ENCODE measurements at regions not wholly inside any gene's neighbourhood (a gene's known extent, or its start where the extent isn't known, plus 50 kb on each side); places are given as distances from the start of the nearest gene placed in this dataset.

DNA sequence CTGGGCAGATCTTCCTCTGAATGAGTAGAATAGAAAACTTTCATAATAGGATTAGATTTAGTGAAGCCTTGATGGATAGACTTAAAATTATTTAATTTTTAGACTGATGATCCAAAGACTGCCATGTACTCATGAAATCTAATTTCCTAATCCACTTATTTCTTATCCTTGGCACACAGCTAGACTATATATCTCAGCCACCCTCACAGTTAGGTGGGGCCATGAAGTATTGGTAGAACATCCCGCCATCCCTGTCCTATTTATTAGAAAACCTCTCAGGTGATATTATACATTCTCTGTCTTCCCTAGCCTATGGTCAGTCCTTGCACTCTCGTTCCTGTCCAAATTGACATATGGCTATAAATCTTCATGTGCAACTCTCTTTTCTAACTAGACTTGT, 110.9 kb downstream of the FAM170A start:
- no peak for TF ChIP-seq POLR2A (IDR thresholded peaks at IDR 0.05)
- TF ChIP-seq, protein P1, sequence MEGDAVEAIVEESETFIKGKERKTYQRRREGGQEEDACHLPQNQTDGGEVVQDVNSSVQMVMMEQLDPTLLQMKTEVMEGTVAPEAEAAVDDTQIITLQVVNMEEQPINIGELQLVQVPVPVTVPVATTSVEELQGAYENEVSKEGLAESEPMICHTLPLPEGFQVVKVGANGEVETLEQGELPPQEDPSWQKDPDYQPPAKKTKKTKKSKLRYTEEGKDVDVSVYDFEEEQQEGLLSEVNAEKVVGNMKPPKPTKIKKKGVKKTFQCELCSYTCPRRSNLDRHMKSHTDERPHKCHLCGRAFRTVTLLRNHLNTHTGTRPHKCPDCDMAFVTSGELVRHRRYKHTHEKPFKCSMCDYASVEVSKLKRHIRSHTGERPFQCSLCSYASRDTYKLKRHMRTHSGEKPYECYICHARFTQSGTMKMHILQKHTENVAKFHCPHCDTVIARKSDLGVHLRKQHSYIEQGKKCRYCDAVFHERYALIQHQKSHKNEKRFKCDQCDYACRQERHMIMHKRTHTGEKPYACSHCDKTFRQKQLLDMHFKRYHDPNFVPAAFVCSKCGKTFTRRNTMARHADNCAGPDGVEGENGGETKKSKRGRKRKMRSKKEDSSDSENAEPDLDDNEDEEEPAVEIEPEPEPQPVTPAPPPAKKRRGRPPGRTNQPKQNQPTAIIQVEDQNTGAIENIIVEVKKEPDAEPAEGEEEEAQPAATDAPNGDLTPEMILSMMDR (IDR thresholded peaks at IDR 0.05) = no peak
